Ovary (tissue), 7 donors: ENCODE measurements at regions not wholly inside any gene's neighbourhood (a gene's known extent, or its start where the extent isn't known, plus 50 kb on each side); places are given as distances from the start of the nearest gene placed in this dataset.

Experiments
- DNase-seq, 5 donors: peaks; one replicate each; pipeline ENCODE4 v3.0.0-alpha.2; 2019 to 2020
- H3K27ac ChIP-seq, 2 donors: fragments of 200-600 bp; one replicate each; pipeline versions ENCODE4 v1.5.1 to v1.8.0; 2019 to 2022
- H3K27me3 ChIP-seq: fragments of 200-600 bp; one replicate; pipeline ENCODE4 v1.8.0; 2022
- H3K36me3 ChIP-seq: fragments of 200-600 bp; sonication (generic); one replicate; pipeline ENCODE4 v1.5.1; 2019
- H3K4me1 ChIP-seq: one replicate; pipeline ENCODE4 v1.8.1; 2013; ENCODE audit warnings: mild to moderate bottlenecking, moderate library complexity; ENCODE audit not compliant: insufficient read depth
- H3K4me3 ChIP-seq: fragments of 200-600 bp; sonication (generic); one replicate; pipeline ENCODE4 v1.5.1; 2017
- H3K9me3 ChIP-seq, 2 donors: fragments of 200-600 bp in 1 of 2; sonication (generic) in 1 of 2; one replicate each; pipeline versions ENCODE4 v1.5.1 to v1.8.1; 2013 to 2019; ENCODE audit warnings: mild to moderate bottlenecking in 1 of 2, moderate library complexity in 1 of 2
- CTCF ChIP-seq, 3 donors: fragments of 450-650 bp in 2 of 3; fragments of 200-600 bp in 1 of 3; IDR thresholded peaks; one replicate each; pipeline versions ENCODE4 v1.5.1 to v1.8.0; 2016 to 2022; ENCODE audit warnings: antibody characterized with exemption in 3 of 3, mild to moderate bottlenecking in 1 of 3
- EP300 ChIP-seq: sonication (generic); formaldehyde crosslinking; IDR thresholded peaks from one replicate; pipeline ENCODE4 v1.6.1; 2017; ENCODE audit warnings: antibody characterized with exemption
- POLR2A ChIP-seq: fragments of 450-650 bp; IDR thresholded peaks from one replicate; pipeline ENCODE4 v1.6.1; 2017; ENCODE audit warnings: antibody characterized with exemption, mild to moderate bottlenecking, moderate library complexity
- WGBS, 3 donors: extraction: QIAGEN DNeasy Blood & Tissue Kit in 1 of 3; methylation state at CpG; one replicate each; pipeline versions ENCODE4 v1.1.5 to v1.1.7; 2013 to 2017; 5-methylcytosine and 5-hydroxymethylcytosine counted together
- intact Hi-C, 4 donors: fragments of 100-400 bp; cut with DNase I; formaldehyde crosslinking; loops; one replicate each; pipeline versions ENCODE4 v1.11.0 to v1.15.1; 2022 to 2023
- donor health status: DM: no; HTN: no; CAD: no; lungs with moderate emphysema.
- donor health status: DM: no; HTN: no; CAD: no.
- donor health status: Bipolar disorder and iron deficiency.
- donor health status: DM: no; HTN: no; CAD: no.
- donor health status: DM: yes; HTN: yes; CAD: no.

- intact Hi-C loops, result no loop called here
- DNase-seq, result no peak
- H3K27me3 ChIP-seq, result no peaks in the 10 kb centered on the region
- H3K27ac ChIP-seq, result no peak overlapping the region
- no peaks in the 10 kb centered on the region for H3K9me3 ChIP-seq
- H3K36me3 ChIP-seq, result no peaks in the 10 kb centered on the region
- 60 to 65% (median 63%) methylated on average over 4 of the region's 4 CpGs for WGBS, 3 donors
- TF ChIP-seq POLR2A, result no peak
- TF ChIP-seq CTCF (IDR thresholded peaks at IDR 0.05), result no peak
- TF ChIP-seq EP300, result no peak
- H3K4me3 ChIP-seq, result no peak overlapping the region
- no peaks in the 10 kb centered on the region for H3K4me1 ChIP-seq
Observed at GRCh38 chrX:88672261-88672660, 74.8 kb upstream of the CPXCR1 start.
